ENCODE measurements at regions not wholly inside any gene's neighbourhood (a gene's known extent, or its start where the extent isn't known, plus 50 kb on each side); places are given as distances from the start of the nearest gene placed in this dataset.
"Not testable (repeated sequence)": the region's sequence is repeated elsewhere in the genome, so short reads cannot be mapped to it uniquely, and the experiment has no call there.

DNA sequence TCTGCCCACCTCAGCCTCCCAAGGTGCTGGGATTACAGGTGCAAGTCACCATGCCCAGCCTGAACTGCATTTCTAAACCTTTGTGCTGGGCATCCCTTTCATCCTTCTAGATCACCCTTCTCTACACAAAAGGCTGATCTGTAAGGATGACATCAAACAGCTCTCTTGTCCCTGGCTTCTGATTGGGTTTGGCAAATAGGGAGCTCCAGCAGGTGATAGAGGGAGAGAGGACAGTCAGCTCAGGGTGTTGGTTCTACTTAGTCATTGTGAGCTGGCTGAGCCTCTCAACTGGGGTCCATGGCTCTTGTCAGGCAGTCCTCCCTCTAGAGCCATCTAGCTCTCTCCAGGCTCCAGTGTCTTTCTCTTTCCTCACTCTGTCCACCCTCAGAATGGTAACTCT lies 237.6 kb upstream of the JARID2 start:
- no peak for DNase-seq

DNA sequence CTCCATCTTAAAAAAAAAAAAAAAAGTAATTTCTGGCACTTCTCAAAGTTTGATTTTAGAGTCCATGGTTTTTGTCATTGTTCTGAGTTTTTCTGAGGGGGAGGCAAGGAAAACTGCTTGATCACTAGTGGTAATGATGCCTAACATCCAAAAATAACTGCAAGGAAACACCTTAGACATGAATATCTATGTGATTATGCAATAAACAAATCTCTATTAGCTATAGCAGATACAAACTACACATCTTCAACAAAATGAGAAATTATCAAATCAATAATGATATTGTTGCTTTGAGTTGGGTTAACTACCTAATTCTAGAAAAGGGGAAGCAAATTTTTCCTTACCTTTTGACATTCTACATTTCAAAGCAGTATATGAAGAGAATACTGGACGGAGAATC lies 230.9 kb upstream of the JARID2 start:
- no peak for DNase-seq

DNA sequence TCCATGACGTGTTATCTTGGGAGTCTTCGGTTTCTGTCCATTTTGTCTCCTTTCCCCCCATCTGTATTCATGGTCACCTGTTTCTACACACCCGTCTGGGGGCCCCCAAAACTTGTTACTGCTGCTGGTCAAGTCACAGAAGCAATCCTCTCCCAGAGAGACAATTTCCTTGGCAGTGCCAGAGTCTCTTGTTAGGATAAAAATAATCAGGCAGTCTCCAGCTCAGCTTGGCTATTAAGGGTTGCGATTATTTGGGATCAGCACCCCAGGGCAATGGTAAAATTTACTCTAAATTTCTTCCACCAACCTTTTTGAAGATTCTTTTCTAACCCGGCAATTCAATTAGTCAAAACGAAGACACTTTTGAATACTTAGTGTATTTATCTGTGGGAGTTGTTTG lies 229.1 kb upstream of the JARID2 start:
- no peak for DNase-seq

DNA sequence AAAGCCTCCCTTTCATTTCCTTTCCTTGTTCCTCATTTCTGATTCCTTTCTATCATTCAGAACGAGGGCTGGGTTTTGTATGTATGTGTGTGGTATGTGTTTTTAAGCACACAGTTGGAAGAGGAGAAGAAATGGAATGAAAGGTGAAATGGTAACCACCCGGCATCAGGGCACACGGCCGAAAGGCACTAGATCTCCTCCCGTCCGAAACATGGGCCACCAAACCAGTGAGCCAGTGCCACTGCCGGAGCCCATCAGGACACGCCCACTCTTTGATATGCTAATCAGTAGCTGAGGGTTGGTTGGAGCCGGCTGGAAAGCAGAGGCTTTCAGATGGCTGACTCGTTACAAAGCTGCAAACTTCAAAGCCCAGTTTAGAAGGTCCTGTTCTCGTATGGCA lies 228.6 kb upstream of the JARID2 start:
- peak; percentile 44 for DNase-seq

DNA sequence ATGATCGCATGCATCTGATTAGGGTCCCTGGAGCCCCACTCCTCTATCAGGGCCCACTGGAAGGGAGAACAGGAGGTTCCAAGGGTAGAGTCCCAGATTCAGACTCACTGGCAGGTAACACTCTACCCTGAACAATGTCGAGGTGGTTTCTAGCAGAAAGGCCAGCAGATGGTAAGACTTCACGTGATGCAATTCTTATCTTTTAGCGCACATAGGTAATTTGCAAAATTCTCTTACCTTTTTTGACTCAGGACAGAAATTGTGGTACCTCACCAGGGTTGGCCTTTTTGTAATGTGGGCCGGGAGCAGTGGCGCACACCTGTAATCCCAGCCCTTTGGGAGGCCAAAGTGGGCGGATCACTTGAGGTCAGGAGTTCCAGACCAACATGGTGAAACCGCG lies 228.1 kb upstream of the JARID2 start:
- no peak for DNase-seq

DNA sequence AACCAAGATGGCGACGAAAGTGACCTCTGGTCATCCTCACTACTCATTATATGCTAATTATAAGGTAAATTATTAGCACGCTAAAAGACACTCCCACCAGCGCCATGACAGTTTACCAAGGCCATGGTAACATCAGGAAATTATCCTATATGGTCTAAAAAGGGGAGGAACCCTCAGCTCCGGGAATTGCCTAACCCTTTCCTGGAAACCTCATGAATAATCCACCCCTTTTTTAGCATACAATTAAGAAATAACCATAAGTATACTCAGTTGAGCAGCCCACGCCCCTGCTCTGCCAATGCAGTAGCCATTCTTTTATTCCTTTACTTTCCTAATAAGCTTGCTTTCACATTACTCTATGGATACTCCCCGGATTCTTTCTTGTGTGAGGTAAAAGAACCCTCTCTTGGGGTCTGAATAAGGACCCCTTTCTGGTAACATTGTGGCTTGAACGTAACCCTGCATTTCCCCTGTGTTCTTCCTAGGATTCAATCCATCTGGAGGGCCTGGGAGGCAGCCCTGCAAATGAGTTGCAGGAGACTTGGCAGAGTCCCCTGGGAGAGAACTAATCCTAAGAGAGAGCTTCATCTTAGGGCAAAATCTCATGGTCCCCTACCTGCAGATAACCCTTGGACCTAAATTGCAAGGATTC lies 225.6 kb upstream of the JARID2 start:
- no peak for DNase-seq

DNA sequence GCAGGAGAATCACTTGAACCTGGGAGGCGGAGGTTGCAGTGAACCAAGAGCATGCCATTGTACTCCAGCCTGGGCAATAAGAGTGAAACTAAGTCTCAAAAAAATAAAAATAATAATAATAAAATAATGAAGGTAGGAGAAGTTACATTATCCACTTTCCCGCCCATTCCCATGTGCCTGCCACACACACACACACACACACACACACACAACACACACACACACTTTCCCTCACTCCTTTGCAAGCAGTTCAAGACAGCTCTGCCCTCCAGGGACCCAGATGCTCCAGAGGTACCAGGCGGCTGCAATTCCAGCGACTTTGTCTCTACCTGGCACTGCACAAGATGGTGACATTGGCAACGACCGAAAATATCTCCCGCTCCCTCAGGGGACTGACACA lies 224.8 kb upstream of the JARID2 start:
- DNase-seq = no peak

DNA sequence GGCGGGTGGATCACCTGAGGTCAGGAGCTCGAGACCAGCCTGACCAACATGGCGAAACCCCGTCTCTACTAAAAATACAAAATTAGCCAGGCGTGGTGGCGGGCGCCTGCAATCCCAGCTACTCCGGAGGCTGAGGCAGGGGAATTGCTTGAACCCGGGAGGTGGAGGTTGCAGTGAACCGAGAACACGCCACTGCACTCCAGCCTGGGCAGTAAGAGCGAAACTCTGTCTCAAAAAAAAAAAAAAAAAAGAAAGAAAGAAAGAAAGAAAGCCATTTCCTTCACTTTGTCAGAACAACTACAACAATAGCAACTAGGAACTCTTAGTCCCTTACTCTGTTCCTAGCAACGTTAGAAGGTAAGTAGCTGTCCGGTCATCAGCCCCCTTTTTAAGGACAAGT lies 222.9 kb upstream of the JARID2 start:
- not testable (repeated sequence) for DNase-seq

DNA sequence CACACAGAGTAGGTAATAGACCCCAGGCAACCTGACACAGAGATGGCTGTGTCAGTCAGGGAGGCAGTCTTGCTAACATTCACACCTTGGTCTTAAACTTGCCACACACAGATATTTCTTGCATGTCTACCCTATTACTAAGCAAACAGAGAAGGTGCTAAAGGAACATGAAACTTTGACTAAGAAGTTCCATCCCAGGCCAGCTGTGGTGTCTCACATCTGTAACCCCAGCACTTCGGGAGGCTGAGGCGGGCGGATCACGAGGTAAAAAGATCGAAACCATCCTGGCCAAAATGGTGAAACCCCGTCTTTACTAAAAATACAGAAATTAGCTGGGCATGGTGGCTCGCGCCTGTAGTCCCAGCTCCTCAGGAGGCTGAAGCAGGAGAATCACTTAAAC lies 222.4 kb upstream of the JARID2 start:
- peak; percentile 95 for DNase-seq

DNA sequence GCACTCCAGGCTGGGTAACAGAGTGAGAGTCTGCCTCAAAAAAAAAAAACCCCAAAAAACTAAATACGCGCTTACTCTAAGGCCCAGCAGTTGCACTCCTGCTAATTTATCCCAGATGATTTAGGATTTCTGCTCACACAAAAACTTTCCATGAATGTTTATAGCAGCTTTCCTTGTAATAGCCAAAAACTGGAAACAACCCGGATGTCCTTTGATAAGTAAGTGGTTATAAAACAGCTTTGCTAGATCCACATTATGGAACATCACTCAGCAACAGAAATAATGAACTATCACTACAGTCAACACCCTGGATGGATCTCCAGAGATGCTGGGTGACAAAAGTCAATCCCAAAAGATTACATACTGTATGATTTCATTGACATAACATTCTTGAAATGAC lies 220.4 kb upstream of the JARID2 start:
- DNase-seq = no peak

DNA sequence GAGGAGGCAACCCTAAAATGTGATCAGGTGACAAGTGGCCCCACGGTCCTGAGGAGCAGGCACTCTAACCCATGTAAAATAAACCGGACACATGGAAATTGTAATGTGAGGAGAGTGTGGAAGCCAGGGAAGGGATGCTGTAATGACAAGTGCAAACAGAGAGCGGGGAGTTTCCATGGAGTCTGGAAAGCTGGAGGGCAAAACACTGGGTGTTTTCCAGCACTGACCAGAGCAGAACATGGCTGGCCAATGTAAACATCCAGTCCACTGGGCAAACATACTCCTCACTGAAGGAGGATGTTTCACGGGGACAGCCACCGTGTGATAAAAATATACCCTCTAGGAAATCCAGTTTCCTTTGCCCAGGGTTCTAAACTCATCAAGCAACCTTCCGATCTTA lies 219.0 kb upstream of the JARID2 start:
- DNase-seq = no peak

DNA sequence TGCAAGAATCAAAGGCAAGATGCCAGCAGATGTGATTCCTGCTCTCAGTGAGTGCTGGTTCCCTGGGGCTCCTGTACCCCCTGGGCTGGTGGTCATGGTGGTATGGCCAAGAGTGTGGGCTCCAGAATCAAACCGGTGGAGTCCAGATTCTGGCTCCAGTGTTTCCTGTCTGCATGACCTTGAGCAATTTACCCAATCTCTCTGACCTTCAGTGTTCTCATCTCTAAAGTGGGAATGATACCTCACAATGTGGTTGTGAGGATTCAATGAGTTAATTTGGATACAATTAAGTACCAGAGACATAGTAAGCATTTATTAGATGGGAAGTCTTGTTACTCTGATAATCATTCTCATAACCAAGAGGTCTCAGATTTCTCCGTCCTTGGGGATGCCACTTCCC lies 218.4 kb upstream of the JARID2 start:
- DNase-seq = no peak

DNA sequence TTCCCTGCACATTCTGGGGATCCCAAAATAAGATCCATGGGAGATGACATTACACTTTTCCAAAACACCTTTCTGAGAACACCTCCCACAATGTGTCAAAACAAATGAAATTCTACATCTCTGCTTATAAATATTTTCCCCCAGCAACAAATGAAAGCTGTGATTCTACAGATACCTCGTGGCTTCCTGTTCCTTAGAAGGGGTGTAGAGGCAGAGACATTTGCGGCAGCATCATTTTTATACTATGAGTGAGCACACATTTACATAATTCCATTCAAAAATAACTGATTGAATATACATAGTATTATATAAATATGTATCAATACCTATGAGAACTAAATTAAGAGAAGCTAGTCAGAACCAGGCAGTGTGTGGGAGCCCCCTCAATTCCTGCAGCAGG lies 213.9 kb upstream of the JARID2 start:
- no peak for DNase-seq

DNA sequence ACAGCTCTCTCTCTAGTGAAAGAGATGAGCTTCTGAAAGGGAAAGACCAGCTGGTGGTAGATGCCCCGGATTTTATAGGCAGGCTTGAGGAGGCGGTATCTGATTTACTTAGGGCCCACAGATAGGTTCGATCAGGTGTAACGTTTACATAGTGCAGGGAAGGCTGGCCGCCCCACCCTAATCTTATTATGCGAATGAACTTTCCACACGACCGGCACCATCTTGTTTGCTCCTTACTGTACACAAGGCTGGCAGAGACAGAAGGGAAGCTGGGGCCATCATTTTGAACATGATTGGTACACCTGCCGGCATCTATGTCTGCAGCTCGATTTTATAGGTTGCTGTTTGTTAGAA lies 212.0 kb upstream of the JARID2 start:
- DNase-seq = no peak

DNA sequence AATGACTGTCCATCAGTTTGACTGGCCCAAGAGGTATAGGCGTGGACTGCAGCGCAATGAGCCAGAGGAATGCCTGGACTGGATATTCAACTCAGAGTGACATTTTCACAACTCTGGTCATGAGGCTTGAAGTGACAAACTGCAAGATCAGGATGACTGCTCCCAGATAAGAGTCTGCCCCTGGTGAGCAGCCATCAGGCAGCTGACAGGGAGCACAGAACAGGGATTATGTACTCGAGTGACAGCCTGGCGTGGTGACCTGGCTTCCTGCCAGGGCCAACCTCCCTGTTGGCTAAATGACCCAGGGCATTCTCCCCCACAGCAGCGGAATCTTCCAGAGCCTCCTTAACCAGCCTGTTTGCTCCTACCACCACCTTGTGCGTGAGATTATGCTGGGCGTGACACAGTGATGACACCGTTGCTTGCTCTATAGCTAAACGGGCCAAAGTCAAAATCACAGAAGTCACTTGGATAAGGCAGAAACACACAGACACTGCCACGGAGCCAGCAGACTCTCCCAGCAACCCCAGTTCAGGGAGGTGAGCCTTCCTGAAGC lies 209.1 kb upstream of the JARID2 start:
- DNase-seq = no peak

DNA sequence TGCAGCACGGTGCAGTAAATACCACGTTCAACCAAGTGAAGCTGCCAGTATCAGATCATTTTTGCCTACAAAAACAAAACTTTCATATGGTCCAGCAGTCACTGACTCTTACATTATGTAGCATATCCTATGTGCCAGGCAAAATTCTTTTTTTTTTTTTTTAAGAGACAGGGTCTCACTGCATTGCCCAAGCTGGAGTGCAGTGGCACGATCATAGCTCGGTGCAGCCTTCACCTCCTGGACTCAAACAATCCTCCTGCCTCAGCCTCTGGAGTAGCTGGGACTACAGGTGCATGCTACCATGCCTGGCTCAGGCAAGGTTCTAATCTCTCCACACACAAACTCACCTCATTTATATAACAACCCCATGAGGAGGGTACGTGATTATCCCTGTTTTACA lies 208.6 kb upstream of the JARID2 start:
- no peak for DNase-seq

DNA sequence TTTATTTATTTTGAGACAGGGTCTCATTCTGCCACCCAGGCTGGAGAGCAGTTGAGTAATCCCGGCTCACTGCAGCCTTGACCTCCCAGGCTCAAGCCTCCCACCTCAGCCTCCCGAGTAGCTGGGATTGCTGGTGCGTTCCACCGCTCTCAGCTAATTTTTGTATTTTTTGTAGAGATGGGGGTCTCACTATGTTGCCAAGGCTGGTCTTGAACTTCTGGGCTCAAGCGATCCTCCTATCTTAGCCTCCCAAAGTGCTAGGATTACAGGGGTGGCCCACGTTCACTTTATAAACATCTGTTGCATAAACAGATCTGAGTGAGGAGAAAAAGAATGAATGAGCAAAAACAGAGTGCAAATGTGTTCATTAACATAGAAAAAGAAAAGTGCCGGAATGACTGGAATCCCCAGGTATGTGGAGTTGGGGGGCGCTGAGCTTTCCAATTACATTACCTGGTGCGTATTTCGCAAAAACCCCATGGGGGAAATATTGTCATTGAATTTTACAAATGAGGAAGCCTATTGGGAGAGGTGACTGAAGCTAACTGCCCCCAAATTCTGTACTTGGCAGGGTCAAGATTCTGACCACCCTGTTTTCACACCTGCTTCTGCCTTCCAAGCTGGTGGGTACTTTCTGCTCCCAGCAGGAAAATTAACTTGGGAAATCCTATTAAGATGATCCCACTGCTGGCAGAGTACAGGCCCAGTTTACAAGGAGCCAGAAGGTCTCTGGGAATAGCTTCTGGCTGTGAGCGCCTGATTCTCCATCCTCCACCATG lies 207.7 kb upstream of the JARID2 start:
- no peak for DNase-seq

DNA sequence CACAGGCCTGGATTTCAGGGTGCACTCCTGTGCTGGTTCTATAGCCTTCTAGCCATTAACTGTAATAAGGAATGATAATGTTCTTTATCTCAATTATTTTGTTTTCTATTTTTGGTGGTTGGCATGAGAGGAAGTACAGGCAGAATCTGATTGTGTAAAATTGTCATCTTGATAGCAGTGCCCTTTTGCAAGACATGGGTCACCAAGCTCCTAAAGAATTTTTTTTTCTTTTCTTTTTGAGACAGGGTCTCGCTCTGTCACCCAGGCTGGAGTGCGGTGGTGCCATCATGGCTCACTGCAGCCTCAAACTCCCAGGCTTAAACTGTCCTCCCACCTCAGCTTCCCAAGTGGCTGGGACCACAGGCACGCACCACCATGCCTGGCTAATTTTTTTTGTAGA lies 206.7 kb upstream of the JARID2 start:
- DNase-seq = no peak

DNA sequence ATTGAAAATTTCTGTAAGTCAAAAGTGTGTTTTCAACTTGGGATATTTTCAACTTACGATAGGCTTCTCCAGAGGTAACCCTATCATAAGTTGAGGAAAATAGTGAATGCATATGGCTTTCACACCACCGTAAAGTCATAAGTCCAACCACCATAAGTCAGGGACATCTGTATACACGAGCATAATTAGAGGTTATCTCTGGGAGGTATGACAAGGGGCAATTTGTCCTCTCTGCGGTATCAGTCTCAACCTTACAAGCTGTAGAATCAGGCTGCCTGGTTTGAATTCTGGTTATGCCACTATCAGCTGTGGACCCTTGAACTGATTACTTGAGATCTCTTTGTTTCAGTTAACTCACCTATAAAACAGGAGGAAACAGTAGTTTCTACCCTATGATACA lies 202.9 kb upstream of the JARID2 start:
- no peak for DNase-seq

DNA sequence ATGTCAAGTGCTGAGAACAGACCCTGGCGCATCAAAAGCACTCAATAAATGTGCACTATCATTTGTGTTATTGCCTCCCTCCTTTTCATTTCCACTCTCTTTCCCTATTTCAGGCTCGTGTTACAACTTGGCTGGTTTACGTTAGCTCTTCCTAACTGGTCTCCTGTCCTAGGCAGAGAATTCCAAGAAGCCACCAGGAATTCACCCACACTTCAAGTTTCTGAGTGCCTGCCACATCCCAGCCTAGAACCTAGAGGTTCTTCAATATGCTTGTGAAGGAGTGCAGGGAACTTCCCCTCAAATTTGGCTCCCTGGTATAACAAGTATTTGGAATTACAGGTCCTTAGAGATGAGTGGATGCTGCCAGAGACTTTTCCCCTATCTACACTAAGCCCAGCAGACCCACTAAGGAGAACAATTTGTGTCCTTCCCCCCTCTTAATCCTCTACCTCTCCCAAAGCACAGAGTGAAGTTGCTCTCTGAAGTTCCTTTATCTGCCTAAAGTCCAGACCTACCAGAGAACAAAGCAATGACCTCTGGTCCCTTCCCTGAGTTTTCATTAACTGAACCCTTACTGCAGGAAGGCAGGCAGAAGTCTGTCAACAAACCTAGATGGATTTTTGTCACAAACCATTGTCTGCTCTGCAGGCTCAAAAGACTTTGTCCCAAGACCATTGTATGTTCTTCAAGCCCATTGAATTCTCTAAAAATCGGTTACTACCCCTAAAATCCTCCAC lies 201.6 kb upstream of the JARID2 start:
- no peak for DNase-seq

DNA sequence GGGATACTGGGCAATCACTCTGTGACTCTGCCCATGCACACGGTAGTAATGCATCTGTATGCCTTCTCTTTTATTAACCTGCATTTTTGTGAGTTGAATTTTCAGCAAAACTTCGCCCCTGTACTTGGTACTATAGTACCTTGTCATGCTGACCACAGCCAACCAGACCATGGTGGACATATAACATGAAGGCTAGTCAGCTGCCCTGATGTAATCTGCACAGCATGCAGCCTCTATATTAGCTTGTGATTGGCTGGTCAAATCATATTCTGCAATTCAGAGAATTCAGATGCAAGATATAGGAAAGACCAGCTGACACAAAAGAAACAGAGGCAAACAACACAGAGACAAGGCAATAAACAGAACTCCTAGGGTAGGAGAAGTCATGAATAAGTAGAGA lies 200.9 kb upstream of the JARID2 start:
- no peak for DNase-seq

DNA sequence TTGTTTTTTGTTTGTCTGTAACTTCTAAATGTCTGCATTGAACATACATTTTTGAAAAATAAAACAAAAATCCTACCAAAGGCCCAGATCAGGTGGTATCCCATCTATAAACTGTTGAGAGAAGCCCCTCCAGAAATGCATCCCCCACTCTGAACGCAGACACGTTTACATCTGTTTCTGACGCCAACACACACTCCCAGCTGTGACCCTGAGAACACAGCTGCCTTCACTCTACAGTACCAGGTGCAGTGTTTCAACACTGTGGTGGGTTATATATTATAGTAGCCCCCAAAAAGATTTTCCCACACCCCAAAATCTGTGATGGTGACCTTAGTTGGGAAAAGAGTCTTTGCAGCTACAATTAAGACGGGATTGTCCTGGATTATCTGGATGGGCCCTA lies 199.1 kb upstream of the JARID2 start:
- DNase-seq = no peak

DNA sequence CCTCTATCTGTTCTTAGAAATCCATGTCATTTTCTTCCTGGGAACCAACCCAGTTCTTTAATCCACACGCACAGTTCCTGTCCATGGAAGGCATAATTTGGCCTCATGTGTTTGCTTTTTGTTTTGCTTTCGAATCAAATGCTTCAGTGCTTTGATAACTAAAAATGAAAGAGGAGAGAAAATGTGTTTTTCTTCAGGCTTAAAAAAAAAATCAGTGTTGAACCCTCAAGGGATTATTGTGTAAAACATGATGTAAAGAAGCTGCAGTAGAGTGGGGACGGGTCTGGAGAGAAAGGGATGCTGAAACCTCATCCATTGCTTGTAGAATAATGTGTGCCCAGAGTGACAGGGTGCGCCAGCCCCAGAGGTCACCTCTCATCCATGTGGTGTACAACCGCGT lies 197.5 kb upstream of the JARID2 start:
- DNase-seq = no peak
